ENCODE measurements at regions not wholly inside any gene's neighbourhood (a gene's known extent, or its start where the extent isn't known, plus 50 kb on each side); places are given as distances from the start of the nearest gene placed in this dataset.

GRCh38 chr7:3201937-3202710 is 98.9 kb upstream of the SDK1 start:
- Histone ChIP-seq H4K20me1 (ENCODE audit: insufficient read depth, poor library complexity, severe bottlenecking) (no peaks in the 10 kb centered on the region), H3K36me3 (replicated peaks; ENCODE audit: insufficient read depth, low read depth) (no peaks in the 10 kb centered on the region), H3K9me2 (replicated peaks; ENCODE audit: insufficient read depth) (no peaks in the 10 kb centered on the region), H2AFZ (no peak overlapping the region), H3K27ac (no peak overlapping the region), H3K4me3 (no peak overlapping the region), H3K4me1 (ENCODE audit: insufficient read depth) (no peaks in the 10 kb centered on the region), H3K79me2 (no peaks in the 10 kb centered on the region), H3K9me3 (ENCODE audit: low read depth) (no peaks in the 10 kb centered on the region), H3K4me2 (no peak overlapping the region), H3K27me3 (no peaks in the 10 kb centered on the region)
- WGBS (ENCODE audit: low lambda C conversion rate, missing lambda C conversion rate): 97% methylated on average over 6 of the region's 6 CpGs
- DNase-seq (ENCODE audit: low spot score): no peak
- TF ChIP-seq, protein P1, sequence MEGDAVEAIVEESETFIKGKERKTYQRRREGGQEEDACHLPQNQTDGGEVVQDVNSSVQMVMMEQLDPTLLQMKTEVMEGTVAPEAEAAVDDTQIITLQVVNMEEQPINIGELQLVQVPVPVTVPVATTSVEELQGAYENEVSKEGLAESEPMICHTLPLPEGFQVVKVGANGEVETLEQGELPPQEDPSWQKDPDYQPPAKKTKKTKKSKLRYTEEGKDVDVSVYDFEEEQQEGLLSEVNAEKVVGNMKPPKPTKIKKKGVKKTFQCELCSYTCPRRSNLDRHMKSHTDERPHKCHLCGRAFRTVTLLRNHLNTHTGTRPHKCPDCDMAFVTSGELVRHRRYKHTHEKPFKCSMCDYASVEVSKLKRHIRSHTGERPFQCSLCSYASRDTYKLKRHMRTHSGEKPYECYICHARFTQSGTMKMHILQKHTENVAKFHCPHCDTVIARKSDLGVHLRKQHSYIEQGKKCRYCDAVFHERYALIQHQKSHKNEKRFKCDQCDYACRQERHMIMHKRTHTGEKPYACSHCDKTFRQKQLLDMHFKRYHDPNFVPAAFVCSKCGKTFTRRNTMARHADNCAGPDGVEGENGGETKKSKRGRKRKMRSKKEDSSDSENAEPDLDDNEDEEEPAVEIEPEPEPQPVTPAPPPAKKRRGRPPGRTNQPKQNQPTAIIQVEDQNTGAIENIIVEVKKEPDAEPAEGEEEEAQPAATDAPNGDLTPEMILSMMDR (IDR thresholded peaks at IDR 0.05; ENCODE audit: poor library complexity): no peak
- TF ChIP-seq EZH2 (IDR thresholded peaks at IDR 0.05; ENCODE audit: borderline replicate concordance) (no peak), EZH2phosphoT487 (IDR thresholded peaks at IDR 0.05; ENCODE audit: low read depth, severe bottlenecking, unreplicated experiment) (no peak)

- H3K9me3 ChIP-seq (ENCODE audit: low read depth): no peaks in the 10 kb centered on the region
- H2AFZ ChIP-seq: no peak overlapping the region
- H3K36me3 ChIP-seq (replicated peaks; ENCODE audit: insufficient read depth, low read depth): no peaks in the 10 kb centered on the region
- H4K20me1 ChIP-seq (ENCODE audit: insufficient read depth, poor library complexity, severe bottlenecking): no peaks in the 10 kb centered on the region
- no peaks in the 10 kb centered on the region for H3K79me2 ChIP-seq
- no peaks in the 10 kb centered on the region for H3K4me1 ChIP-seq (ENCODE audit: insufficient read depth)
- no peak overlapping the region for H3K4me2 ChIP-seq
- no peak overlapping the region for H3K4me3 ChIP-seq
- H3K27ac ChIP-seq: peak overlapping the region; percentile 56
- DNase-seq (ENCODE audit: low spot score): no peak
- H3K9me2 ChIP-seq (replicated peaks; ENCODE audit: insufficient read depth): no peaks in the 10 kb centered on the region
- TF ChIP-seq, protein P1 (IDR thresholded peaks at IDR 0.05; ENCODE audit: poor library complexity): no peak
- TF ChIP-seq EZH2phosphoT487 (IDR thresholded peaks at IDR 0.05; ENCODE audit: low read depth, severe bottlenecking, unreplicated experiment): no peak
- TF ChIP-seq EZH2 (IDR thresholded peaks at IDR 0.05; ENCODE audit: borderline replicate concordance): no peak
- no peaks in the 10 kb centered on the region for H3K27me3 ChIP-seq
- WGBS (ENCODE audit: low lambda C conversion rate, missing lambda C conversion rate): 91% methylated on average over 6 of the region's 6 CpGs
Measured at GRCh38 chr7:3204526-3204925, 96.5 kb upstream of the SDK1 start.

DNA sequence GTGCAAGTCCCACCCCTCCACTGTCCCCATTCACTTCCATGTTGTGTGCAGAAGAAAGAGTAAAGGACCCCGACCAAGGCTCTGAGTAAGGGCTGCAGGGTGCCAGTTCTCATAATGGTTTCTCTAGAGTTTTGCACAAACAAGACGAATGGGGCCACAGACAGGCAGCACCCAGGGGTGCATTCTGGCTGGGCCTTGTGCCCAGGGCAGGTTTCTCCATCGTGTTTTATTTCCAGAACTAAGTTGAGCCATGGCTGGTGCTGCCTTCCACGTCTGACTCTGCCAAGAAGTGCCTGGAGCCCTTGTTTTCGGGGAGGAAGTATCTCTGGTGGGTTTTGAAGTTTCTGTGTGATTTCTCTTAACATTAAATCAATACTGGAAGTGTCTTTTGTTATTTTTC is 95.0 kb upstream of the SDK1 start:
- H3K27me3 ChIP-seq: no peaks in the 10 kb centered on the region
- no peak overlapping the region for H2AFZ ChIP-seq
- no peaks in the 10 kb centered on the region for H3K4me1 ChIP-seq (ENCODE audit: insufficient read depth)
- no peak for DNase-seq (ENCODE audit: low spot score)
- H3K9me3 ChIP-seq (ENCODE audit: low read depth): no peaks in the 10 kb centered on the region
- H3K27ac ChIP-seq: no peak overlapping the region
- H3K9me2 ChIP-seq (replicated peaks; ENCODE audit: insufficient read depth): no peaks in the 10 kb centered on the region
- H3K79me2 ChIP-seq: no peaks in the 10 kb centered on the region
- H3K36me3 ChIP-seq (replicated peaks; ENCODE audit: insufficient read depth, low read depth): no peaks in the 10 kb centered on the region
- TF ChIP-seq, protein P1 (IDR thresholded peaks at IDR 0.05; ENCODE audit: poor library complexity): no peak
- TF ChIP-seq EZH2phosphoT487 (IDR thresholded peaks at IDR 0.05; ENCODE audit: low read depth, severe bottlenecking, unreplicated experiment): no peak
- TF ChIP-seq EZH2 (IDR thresholded peaks at IDR 0.05; ENCODE audit: borderline replicate concordance): no peak
- no peak overlapping the region for H3K4me2 ChIP-seq
- 73% methylated on average over 5 of the region's 5 CpGs for WGBS (ENCODE audit: low lambda C conversion rate, missing lambda C conversion rate)
- no peaks in the 10 kb centered on the region for H4K20me1 ChIP-seq (ENCODE audit: insufficient read depth, poor library complexity, severe bottlenecking)
- H3K4me3 ChIP-seq: no peak overlapping the region
